Esophagus squamous epithelium (tissue), 5 donors: ENCODE measurements at regions not wholly inside any gene's neighbourhood (a gene's known extent, or its start where the extent isn't known, plus 50 kb on each side); places are given as distances from the start of the nearest gene placed in this dataset.
A peak's percentile ranks its signal among the peaks of the same experiment; 100 is the strongest.

Experiments
- DNase-seq: peaks from one replicate; lab custom pipeline; 2025; lab: John Stamatoyannopoulos, UW
- H3K27ac ChIP-seq, 4 donors: fragments of 200-600 bp; sonication (generic); one replicate each; pipeline ENCODE4 v1.5.1; 2016 to 2019; ENCODE audit warnings: mild to moderate bottlenecking in 1 of 4
- H3K27me3 ChIP-seq, 4 donors: fragments of 200-600 bp; sonication (generic); 1 replicate in 3 of 4; 2 replicates in 1 of 4; pipeline versions ENCODE4 v1.5.1 to v1.6.0; 2017 to 2021; ENCODE audit warnings: antibody characterized with exemption in 1 of 4
- H3K36me3 ChIP-seq, 3 donors: fragments of 200-600 bp; sonication (generic); one replicate each; pipeline ENCODE4 v1.5.1; 2016 to 2019
- H3K4me1 ChIP-seq, 3 donors: fragments of 200-600 bp; sonication (generic); one replicate each; pipeline ENCODE4 v1.5.1; 2017 to 2019
- H3K4me3 ChIP-seq, 4 donors: fragments of 200-600 bp; sonication (generic); 1 replicate in 3 of 4; 2 replicates in 1 of 4; pipeline ENCODE4 v1.5.1; 2016 to 2019; ENCODE audit warnings: mild to moderate bottlenecking in 2 of 4, moderate library complexity in 1 of 4
- H3K9me3 ChIP-seq, 3 donors: fragments of 200-600 bp; sonication (generic); one replicate each; pipeline ENCODE4 v1.5.1; 2016 to 2019
- POLR2A ChIP-seq, 4 donors: fragments of 450-650 bp; IDR thresholded peaks; one replicate each; pipeline ENCODE4 v1.6.1; 2017; ENCODE audit warnings: antibody characterized with exemption in 4 of 4, mild to moderate bottlenecking in 4 of 4, moderate library complexity in 3 of 4
- WGBS, 2 donors: methylation state at CpG; one replicate each; pipeline ENCODE4 v1.1.5; 2018; 5-methylcytosine and 5-hydroxymethylcytosine counted together
- intact Hi-C: fragments of 100-400 bp; cut with DNase I; formaldehyde crosslinking; loops from one replicate; pipeline ENCODE4 v1.15.0; 2022
- TF ChIP-seq, protein P1 (sequence below), 6 experiments: fragments of 450-650 bp in 4 of 6; fragments of 200-600 bp in 2 of 6; sonication (generic) in 2 of 6; IDR thresholded peaks; one replicate each; pipeline ENCODE4 v1.5.1; 2016 to 2019; ENCODE audit warnings: antibody characterized with exemption in 6 of 6, mild to moderate bottlenecking in 4 of 6, moderate library complexity in 4 of 6
- donor health status: DM: yes; HTN: yes; CAD: no.

DNA sequence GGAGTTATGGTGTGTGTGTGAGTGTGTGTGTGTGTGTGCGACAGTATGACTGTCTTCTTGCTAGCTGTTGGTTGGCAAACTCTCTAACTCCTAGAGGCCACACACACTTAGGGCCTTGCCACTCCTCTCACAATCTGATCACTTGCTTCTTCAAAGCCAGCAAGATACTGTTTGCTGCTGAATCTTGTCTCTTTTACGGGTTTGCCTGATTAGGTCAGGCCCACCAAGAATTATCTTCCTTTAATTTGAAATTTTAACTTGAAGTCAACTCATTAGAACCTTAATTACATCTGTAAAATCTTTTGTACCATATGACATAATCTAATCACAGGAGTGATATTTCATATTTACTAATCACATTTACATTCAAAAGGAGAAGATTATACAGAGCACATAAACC lies 359.2 kb upstream of the SGCG start:
- no peak for TF ChIP-seq POLR2A (IDR thresholded peaks at IDR 0.05)
- TF ChIP-seq, protein P1, sequence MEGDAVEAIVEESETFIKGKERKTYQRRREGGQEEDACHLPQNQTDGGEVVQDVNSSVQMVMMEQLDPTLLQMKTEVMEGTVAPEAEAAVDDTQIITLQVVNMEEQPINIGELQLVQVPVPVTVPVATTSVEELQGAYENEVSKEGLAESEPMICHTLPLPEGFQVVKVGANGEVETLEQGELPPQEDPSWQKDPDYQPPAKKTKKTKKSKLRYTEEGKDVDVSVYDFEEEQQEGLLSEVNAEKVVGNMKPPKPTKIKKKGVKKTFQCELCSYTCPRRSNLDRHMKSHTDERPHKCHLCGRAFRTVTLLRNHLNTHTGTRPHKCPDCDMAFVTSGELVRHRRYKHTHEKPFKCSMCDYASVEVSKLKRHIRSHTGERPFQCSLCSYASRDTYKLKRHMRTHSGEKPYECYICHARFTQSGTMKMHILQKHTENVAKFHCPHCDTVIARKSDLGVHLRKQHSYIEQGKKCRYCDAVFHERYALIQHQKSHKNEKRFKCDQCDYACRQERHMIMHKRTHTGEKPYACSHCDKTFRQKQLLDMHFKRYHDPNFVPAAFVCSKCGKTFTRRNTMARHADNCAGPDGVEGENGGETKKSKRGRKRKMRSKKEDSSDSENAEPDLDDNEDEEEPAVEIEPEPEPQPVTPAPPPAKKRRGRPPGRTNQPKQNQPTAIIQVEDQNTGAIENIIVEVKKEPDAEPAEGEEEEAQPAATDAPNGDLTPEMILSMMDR (IDR thresholded peaks at IDR 0.05), result no peak
- Histone ChIP-seq H3K4me3 (no peak overlapping the region), H3K27ac (no peak overlapping the region), H3K9me3 (no peaks in the 10 kb centered on the region), H3K4me1 (no peaks in the 10 kb centered on the region), H3K36me3 (no peaks in the 10 kb centered on the region), H3K27me3 (peaks cover 0 to 5% (median 0%) of the 10 kb centered on the region in 4 donors)
- intact Hi-C loops, result no loop called here
- DNase-seq, result no peak
- 78 to 89% methylated on average over 2 of the region's 2 CpGs for WGBS, 2 donors

DNA sequence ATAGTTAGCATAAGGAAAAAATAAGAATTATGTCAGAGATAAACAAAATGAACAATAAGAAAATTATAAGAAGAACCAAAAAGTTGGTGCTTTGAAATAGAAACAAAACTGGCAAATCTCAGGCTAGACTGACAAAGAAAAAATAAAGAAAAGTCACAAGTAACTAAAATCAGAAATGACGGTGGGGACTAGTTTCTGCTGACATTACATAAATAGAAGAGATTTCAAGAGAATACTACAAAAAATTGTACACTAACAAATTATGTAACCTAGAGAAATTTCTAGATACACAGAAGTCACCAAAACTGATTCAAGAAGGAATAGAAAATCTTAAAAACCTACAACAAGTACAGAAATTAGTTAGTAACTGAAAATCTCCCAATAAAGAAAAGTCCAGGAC lies 355.6 kb upstream of the SGCG start:
- Histone ChIP-seq H3K9me3 (no peaks in the 10 kb centered on the region), H3K27ac (no peak overlapping the region), H3K27me3 (no peaks in the 10 kb centered on the region), H3K4me1 (no peaks in the 10 kb centered on the region), H3K4me3 (no peak overlapping the region), H3K36me3 (no peaks in the 10 kb centered on the region)
- TF ChIP-seq POLR2A (IDR thresholded peaks at IDR 0.05), result no peak
- TF ChIP-seq, protein P1 (IDR thresholded peaks at IDR 0.05), result no peak
- WGBS, 2 donors, result 65 to 76% methylated on average over 1 of the region's 1 CpG
- intact Hi-C loops, result no loop called here
- no peak for DNase-seq

DNA sequence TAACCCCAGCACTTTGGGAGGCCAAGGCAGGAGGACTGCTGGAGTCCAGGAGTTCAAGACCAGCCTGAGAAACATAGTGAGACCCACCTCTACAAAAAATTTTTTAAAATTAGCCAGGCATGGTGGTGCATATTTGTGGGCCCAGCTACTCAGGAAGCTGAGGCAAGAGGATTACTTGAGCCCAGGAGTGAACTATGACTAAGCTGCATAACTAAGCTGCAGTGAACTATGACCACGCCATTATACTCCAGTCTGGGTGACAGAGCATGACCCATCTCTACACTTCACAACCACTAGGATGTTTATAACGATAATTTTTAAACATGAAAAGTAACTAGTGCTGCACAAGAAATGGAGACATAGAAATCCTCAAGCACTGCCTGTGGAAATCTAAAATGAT lies 352.7 kb upstream of the SGCG start:
- Histone ChIP-seq H3K27ac (no peak overlapping the region), H3K36me3 (no peaks in the 10 kb centered on the region), H3K9me3 (no peaks in the 10 kb centered on the region), H3K4me1 (no peaks in the 10 kb centered on the region), H3K4me3 (no peak overlapping the region), H3K27me3 (no peaks in the 10 kb centered on the region)
- WGBS, 2 donors, result 42 to 60% methylated on average over 2 of the region's 2 CpGs
- DNase-seq, result no peak
- intact Hi-C loops, result no loop called here
- TF ChIP-seq POLR2A (IDR thresholded peaks at IDR 0.05), result no peak
- TF ChIP-seq, protein P1 (IDR thresholded peaks at IDR 0.05), result peak in 1 of 6 experiments; percentile 6

DNA sequence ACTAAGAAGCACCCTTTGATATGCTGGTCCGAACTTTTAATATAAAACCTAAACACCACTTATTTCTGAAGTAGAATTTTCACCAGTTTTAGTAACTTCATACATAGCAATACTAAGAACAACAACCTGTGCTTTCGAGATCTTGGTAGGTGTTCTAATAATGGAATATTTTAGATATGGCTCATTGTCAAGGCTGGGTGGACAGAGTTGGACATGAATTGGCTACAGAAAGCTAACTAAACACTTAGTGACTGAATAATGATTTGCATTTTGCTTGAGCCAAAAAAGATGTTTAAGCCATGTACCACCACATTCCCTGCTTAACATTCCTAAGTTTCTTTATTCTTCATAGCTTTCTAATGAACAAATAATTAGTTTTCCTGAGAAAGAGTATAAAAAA lies 344.3 kb upstream of the SGCG start:
- no peak for DNase-seq
- 82 to 89% methylated on average over 2 of the region's 2 CpGs for WGBS, 2 donors
- Histone ChIP-seq H3K27ac (no peak overlapping the region), H3K4me3 (no peak overlapping the region), H3K27me3 (peaks cover 0 to 17% (median 2%) of the 10 kb centered on the region in 4 donors), H3K9me3 (no peaks in the 10 kb centered on the region), H3K4me1 (peaks cover 0 to 6% (median 0%) of the 10 kb centered on the region in 3 donors), H3K36me3 (no peaks in the 10 kb centered on the region)
- no peak for TF ChIP-seq POLR2A (IDR thresholded peaks at IDR 0.05)
- intact Hi-C loops, result no loop called here

DNA sequence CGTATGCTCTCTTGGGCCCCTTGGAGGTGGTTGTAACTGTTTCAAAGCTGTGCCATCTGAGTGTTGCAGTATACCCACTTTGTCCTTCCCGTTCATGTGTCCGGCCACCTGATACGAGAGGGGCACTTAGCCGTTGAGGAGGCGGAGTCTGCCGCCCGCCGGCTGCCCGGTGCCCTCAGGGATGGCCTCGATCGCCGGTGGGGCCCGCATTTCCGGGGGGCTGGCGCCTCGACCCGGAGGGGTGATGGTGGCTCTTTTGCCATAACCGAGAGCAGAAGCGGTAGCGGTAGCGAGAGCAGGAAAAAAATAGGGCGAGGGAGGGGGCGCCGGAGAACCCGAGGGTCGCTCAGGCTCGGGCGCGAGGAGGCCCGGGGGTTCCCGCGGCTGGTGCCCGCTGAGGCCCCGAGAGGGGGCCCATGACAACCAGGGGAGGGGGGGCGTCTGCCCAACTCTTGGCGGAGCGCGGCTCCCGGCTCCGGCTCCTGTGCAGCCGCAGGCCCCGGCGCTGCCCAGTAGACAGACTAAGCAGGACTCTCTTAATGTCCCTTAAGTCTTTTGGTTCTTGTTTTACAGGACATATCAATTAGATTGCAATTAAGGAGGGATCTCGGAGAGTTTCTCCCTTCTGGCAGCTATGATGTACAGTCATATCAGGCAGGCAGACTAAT lies 342.7 kb upstream of the SGCG start:
- Histone ChIP-seq H3K36me3 (no peaks in the 10 kb centered on the region), H3K27ac (no peak overlapping the region), H3K27me3 (peaks cover 0 to 17% (median 2%) of the 10 kb centered on the region in 4 donors), H3K9me3 (no peaks in the 10 kb centered on the region), H3K4me3 (peak overlapping the region in 2 of 4 donors; percentile 25 to 51), H3K4me1 (peaks cover 0 to 6% (median 0%) of the 10 kb centered on the region in 3 donors)
- DNase-seq, result no peak
- 17 to 69% methylated on average over 13 to 14 of the region's 45 CpGs for WGBS, 2 donors
- TF ChIP-seq, protein P1 (IDR thresholded peaks at IDR 0.05), result no peak
- no peak for TF ChIP-seq POLR2A (IDR thresholded peaks at IDR 0.05)
- intact Hi-C loops, result no loop called here
